Loucy (cell line): ENCODE measurements at regions not wholly inside any gene's neighbourhood (a gene's known extent, or its start where the extent isn't known, plus 50 kb on each side); places are given as distances from the start of the nearest gene placed in this dataset.

Source experiments
- H2AFZ ChIP-seq: fragments of 200-600 bp; sonication (generic); 2 replicates; pipeline ENCODE4 v1.6.0; 2016; ENCODE audit warnings: antibody characterized with exemption, mild to moderate bottlenecking, low read length, moderate library complexity
- H3F3A ChIP-seq: fragments of 200-600 bp; 2 replicates; pipeline ENCODE4 v1.6.0; 2016; ENCODE audit warnings: antibody characterized with exemption, low read depth, mild to moderate bottlenecking
- H3K27me3 ChIP-seq: fragments of 200-600 bp; sonication (generic); 2 replicates; pipeline ENCODE4 v1.6.1; 2014; ENCODE audit warnings: low read length, mild to moderate bottlenecking; ENCODE audit not compliant: insufficient read depth, poor library complexity, severe bottlenecking
- H3K36me3 ChIP-seq: fragments of 200-600 bp; sonication (generic); 2 replicates; pipeline ENCODE4 v1.6.1; 2016; ENCODE audit warnings: low read length; ENCODE audit not compliant: insufficient read depth
- H3K4me1 ChIP-seq: fragments of 200-600 bp; sonication (generic); 2 replicates; pipeline ENCODE4 v1.5.1; 2014; ENCODE audit warnings: low read length, mild to moderate bottlenecking; ENCODE audit not compliant: insufficient read depth, poor library complexity, severe bottlenecking
- H3K4me2 ChIP-seq: fragments of 200-600 bp; sonication (generic); 2 replicates; pipeline ENCODE4 v1.6.0; 2014; ENCODE audit warnings: antibody characterized with exemption, low read length, low read depth, mild to moderate bottlenecking; ENCODE audit not compliant: poor library complexity, severe bottlenecking
- H3K4me3 ChIP-seq: fragments of 200-600 bp; sonication (generic); 2 replicates; pipeline ENCODE4 v1.5.1; 2014; ENCODE audit warnings: low read length, mild to moderate bottlenecking, mixed read lengths; ENCODE audit not compliant: poor library complexity, severe bottlenecking
- H3K79me2 ChIP-seq: fragments of 200-600 bp; sonication (generic); 2 replicates; pipeline ENCODE4 v1.6.1; 2014; ENCODE audit warnings: low read length; ENCODE audit not compliant: insufficient read depth
- H3K9ac ChIP-seq: fragments of 200-600 bp; sonication (generic); 2 replicates; pipeline ENCODE4 v1.6.0; 2014; ENCODE audit warnings: mild to moderate bottlenecking, low read depth, low read length, moderate library complexity; ENCODE audit not compliant: poor library complexity, severe bottlenecking
- H3K9me2 ChIP-seq: fragments of 200-600 bp; sonication (generic); replicated peaks from 2 replicates; pipeline ENCODE4 v1.6.1; 2016; ENCODE audit warnings: low read depth, low read length, mixed read lengths
- H3K9me3 ChIP-seq: fragments of 200-600 bp; sonication (generic); 2 replicates; pipeline ENCODE4 v1.6.1; 2014; ENCODE audit warnings: mild to moderate bottlenecking, antibody characterized with exemption, low read length, low read depth; ENCODE audit not compliant: insufficient read depth
- H4K20me1 ChIP-seq: fragments of 200-600 bp; sonication (generic); 2 replicates; pipeline ENCODE4 v1.6.0; 2014; ENCODE audit warnings: antibody characterized with exemption, low read length, mild to moderate bottlenecking; ENCODE audit not compliant: insufficient read depth, poor library complexity, severe bottlenecking
- EZH2phosphoT487 ChIP-seq: fragments of 200-600 bp; IDR thresholded peaks from 2 replicates; pipeline ENCODE4 v1.6.1; 2018; ENCODE audit warnings: antibody characterized with exemption, mild to moderate bottlenecking, moderate library complexity, borderline replicate concordance
- TF ChIP-seq, protein P1 (sequence below): fragments of 200-600 bp; sonication (generic); conservative IDR thresholded peaks from 2 replicates; pipeline ENCODE4 v1.5.1; 2014; ENCODE audit warnings: mild to moderate bottlenecking, antibody characterized with exemption, low read length

DNA sequence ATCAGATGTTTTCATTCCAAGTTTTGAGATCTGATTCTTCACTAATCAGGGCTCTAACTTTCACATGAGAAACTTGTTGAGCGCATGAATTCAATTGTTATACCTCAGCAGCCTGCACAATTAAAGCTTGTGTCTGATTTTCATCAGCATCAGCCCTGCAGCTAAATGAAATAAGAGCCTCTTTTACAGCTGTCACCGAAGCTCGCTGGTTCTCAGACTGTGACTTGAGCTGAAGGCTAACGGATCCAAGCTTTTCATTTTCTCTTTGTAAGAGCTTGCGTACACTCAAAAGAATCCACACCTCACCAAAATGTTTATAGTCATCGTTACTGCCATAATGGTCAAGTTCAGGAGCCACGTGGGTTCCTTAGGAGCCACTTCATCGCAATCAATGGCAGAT is 65.5 kb upstream of the BEGAIN start:
- H2AFZ ChIP-seq, result no peak overlapping the region
- H3K9ac ChIP-seq, result no peak overlapping the region
- no peaks in the 10 kb centered on the region for H3K79me2 ChIP-seq
- H3F3A ChIP-seq, result no peaks in the 10 kb centered on the region
- H3K9me2 ChIP-seq, result no peaks in the 10 kb centered on the region
- H3K4me1 ChIP-seq, result no peaks in the 10 kb centered on the region
- no peak overlapping the region for H3K4me3 ChIP-seq
- H3K4me2 ChIP-seq, result no peak overlapping the region
- H3K36me3 ChIP-seq, result no peaks in the 10 kb centered on the region
- H3K9me3 ChIP-seq, result no peaks in the 10 kb centered on the region
- no peaks in the 10 kb centered on the region for H3K27me3 ChIP-seq
- no peaks in the 10 kb centered on the region for H4K20me1 ChIP-seq
- TF ChIP-seq, protein P1, sequence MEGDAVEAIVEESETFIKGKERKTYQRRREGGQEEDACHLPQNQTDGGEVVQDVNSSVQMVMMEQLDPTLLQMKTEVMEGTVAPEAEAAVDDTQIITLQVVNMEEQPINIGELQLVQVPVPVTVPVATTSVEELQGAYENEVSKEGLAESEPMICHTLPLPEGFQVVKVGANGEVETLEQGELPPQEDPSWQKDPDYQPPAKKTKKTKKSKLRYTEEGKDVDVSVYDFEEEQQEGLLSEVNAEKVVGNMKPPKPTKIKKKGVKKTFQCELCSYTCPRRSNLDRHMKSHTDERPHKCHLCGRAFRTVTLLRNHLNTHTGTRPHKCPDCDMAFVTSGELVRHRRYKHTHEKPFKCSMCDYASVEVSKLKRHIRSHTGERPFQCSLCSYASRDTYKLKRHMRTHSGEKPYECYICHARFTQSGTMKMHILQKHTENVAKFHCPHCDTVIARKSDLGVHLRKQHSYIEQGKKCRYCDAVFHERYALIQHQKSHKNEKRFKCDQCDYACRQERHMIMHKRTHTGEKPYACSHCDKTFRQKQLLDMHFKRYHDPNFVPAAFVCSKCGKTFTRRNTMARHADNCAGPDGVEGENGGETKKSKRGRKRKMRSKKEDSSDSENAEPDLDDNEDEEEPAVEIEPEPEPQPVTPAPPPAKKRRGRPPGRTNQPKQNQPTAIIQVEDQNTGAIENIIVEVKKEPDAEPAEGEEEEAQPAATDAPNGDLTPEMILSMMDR, result no peak
- no peak for TF ChIP-seq EZH2phosphoT487

DNA sequence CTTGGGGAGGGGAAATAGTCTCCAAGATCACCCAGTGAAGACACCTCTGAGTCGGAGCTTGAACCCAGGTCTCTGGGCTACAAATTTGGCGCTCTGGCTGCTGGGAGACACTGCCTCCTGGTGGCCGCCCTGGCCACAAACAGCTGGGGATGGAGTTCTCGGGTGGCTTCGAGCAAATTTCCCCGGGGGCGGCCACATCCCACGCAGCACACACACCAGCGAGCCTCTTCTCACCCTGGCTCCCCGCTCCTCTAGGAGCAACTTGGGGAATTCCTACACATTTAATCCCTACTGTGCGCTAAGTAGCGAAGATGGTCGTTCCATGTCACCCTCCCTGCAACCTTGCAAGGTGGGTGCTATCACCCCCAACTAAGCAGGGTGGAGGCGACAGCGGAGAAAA is 66.2 kb upstream of the BEGAIN start:
- H3K4me2 ChIP-seq, result no peak overlapping the region
- no peak overlapping the region for H3K4me3 ChIP-seq
- no peak for TF ChIP-seq EZH2phosphoT487
- TF ChIP-seq, protein P1, result peak; percentile 94
- no peaks in the 10 kb centered on the region for H3K36me3 ChIP-seq
- no peak overlapping the region for H3K9ac ChIP-seq
- H3K79me2 ChIP-seq, result no peaks in the 10 kb centered on the region
- H3K4me1 ChIP-seq, result peaks cover 4% of the 10 kb centered on the region
- no peaks in the 10 kb centered on the region for H3K27me3 ChIP-seq
- no peaks in the 10 kb centered on the region for H3F3A ChIP-seq
- H3K9me3 ChIP-seq, result no peaks in the 10 kb centered on the region
- H3K9me2 ChIP-seq, result no peaks in the 10 kb centered on the region
- no peaks in the 10 kb centered on the region for H4K20me1 ChIP-seq
- H2AFZ ChIP-seq, result no peak overlapping the region

DNA sequence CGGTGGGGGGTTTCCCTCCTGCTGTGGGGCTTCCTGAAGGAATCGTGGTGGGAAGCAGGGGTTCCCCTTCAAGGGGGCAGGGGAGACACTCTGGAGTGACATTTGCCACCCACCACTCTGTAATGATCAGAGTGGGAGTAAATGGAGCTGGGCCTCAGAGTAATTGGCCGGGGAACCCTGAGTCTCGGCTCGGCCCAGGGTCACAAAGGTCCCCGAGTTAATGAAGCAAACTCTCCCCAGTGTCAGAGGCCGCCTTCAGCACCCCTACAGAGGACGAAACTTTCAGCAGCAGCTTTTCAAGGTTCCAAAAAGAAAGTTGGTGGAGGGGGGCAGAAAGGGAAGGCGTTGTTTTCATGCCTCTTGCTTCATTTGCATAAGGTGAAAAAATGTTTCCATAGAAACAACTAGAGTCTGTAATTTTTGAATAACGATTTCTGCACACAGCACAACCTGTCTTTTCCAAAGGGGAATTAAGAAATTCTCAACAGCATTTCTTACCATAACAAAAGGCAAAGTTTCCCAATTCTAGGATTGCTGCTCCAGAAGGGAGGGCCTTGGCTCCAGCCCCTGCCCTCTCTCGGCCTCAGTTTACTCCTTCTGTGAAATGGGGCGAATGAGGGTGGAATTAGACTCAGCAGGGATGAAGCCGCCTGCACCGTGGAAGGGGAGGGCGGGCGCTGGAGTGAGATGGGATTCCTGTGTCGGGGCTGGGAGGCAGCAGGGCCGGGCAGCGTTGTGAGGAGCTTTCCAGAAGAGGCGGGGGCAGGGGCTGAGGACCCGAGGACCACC is 67.0 kb upstream of the BEGAIN start:
- TF ChIP-seq, protein P1, result no peak
- TF ChIP-seq EZH2phosphoT487, result no peak
- Histone ChIP-seq H3K9me2 (no peaks in the 10 kb centered on the region), H3K36me3 (no peaks in the 10 kb centered on the region), H3K4me2 (no peak overlapping the region), H3K9ac (no peak overlapping the region), H3K4me3 (no peak overlapping the region), H3K79me2 (no peaks in the 10 kb centered on the region), H4K20me1 (no peaks in the 10 kb centered on the region), H3K9me3 (no peaks in the 10 kb centered on the region), H3F3A (no peaks in the 10 kb centered on the region), H3K27me3 (no peaks in the 10 kb centered on the region), H2AFZ (no peak overlapping the region), H3K4me1 (peaks cover 9% of the 10 kb centered on the region)
